H9 (cell line): ENCODE measurements at regions not wholly inside any gene's neighbourhood (a gene's known extent, or its start where the extent isn't known, plus 50 kb on each side); places are given as distances from the start of the nearest gene placed in this dataset.

Experiments
- DNase-seq: peaks from one replicate; pipeline ENCODE4 v3.0.0-alpha.2; 2017
- H2AFZ ChIP-seq: one replicate; pipeline ENCODE4 v1.6.1; 2013; ENCODE audit warnings: mild to moderate bottlenecking, low read length, control low read depth, moderate library complexity
- H2AK5ac ChIP-seq: 2 replicates; pipeline ENCODE4 v1.6.1; 2013; ENCODE audit warnings: low read length, control low read depth, mixed read lengths; ENCODE audit not compliant: insufficient read length
- H2BK120ac ChIP-seq: one replicate; pipeline ENCODE4 v1.6.1; 2013; ENCODE audit warnings: low read depth, mild to moderate bottlenecking, low read length, control low read depth, inconsistent platforms; ENCODE audit not compliant: poor library complexity, severe bottlenecking
- H2BK12ac ChIP-seq: 2 replicates; pipeline ENCODE4 v1.6.1; 2013; ENCODE audit warnings: low read length, control low read depth, mixed read lengths, low read depth; ENCODE audit not compliant: insufficient read length
- H2BK15ac ChIP-seq: 2 replicates; pipeline ENCODE4 v1.6.1; 2013; ENCODE audit warnings: low read depth, low read length, control low read depth
- H2BK20ac ChIP-seq: one replicate; pipeline ENCODE4 v1.6.1; 2013; ENCODE audit warnings: low read depth, mild to moderate bottlenecking, low read length, control low read depth, inconsistent platforms; ENCODE audit not compliant: poor library complexity, severe bottlenecking
- H2BK5ac ChIP-seq: 2 replicates; pipeline ENCODE4 v1.6.1; 2013; ENCODE audit warnings: low read length, control low read depth, mixed read lengths; ENCODE audit not compliant: insufficient read length
- H3K14ac ChIP-seq: 2 replicates; pipeline ENCODE4 v1.6.1; 2013; ENCODE audit warnings: low read length, control low read depth; ENCODE audit not compliant: insufficient read depth
- H3K18ac ChIP-seq: 2 replicates; pipeline ENCODE4 v1.6.1; 2013; ENCODE audit warnings: low read depth, mild to moderate bottlenecking, mixed read lengths, low read length, control low read depth; ENCODE audit not compliant: insufficient read length
- H3K23ac ChIP-seq: 2 replicates; pipeline ENCODE4 v1.6.1; 2013; ENCODE audit warnings: low read length, control low read depth, mixed read lengths, low read depth; ENCODE audit not compliant: insufficient read length
- H3K23me2 ChIP-seq: 2 replicates; pipeline ENCODE4 v1.6.1; 2013; ENCODE audit warnings: low read depth, mild to moderate bottlenecking, mixed read lengths, low read length, control low read depth; ENCODE audit not compliant: insufficient read length, poor library complexity, severe bottlenecking
- H3K27ac ChIP-seq: 2 replicates; pipeline ENCODE4 v1.5.1; 2013; ENCODE audit warnings: low read length, control low read depth, mixed read lengths, low read depth; ENCODE audit not compliant: insufficient read length
- H3K27me3 ChIP-seq: 2 replicates; pipeline ENCODE4 v1.6.1; 2013; ENCODE audit warnings: low read length, control low read depth, inconsistent platforms; ENCODE audit not compliant: insufficient read depth
- H3K4ac ChIP-seq: 2 replicates; pipeline ENCODE4 v1.6.1; 2013; ENCODE audit warnings: low read depth, mild to moderate bottlenecking, control low read depth, inconsistent platforms, low read length, moderate library complexity
- H3K4me1 ChIP-seq: 2 replicates; pipeline ENCODE4 v1.6.1; 2013; ENCODE audit warnings: low read length, control low read depth, inconsistent platforms; ENCODE audit not compliant: insufficient read depth
- H3K4me2 ChIP-seq: 2 replicates; pipeline ENCODE4 v1.6.1; 2013; ENCODE audit warnings: low read length, control low read depth, mixed read lengths; ENCODE audit not compliant: insufficient read length, insufficient read depth
- H3K56ac ChIP-seq: 2 replicates; pipeline ENCODE4 v1.6.1; 2013; ENCODE audit warnings: low read depth, mild to moderate bottlenecking, mixed read lengths, low read length, control low read depth; ENCODE audit not compliant: insufficient read length
- H3K79me1 ChIP-seq: 2 replicates; pipeline ENCODE4 v1.6.1; 2013; ENCODE audit warnings: low read depth, mild to moderate bottlenecking, moderate library complexity, low read length, control low read depth, inconsistent platforms; ENCODE audit not compliant: insufficient read depth, poor library complexity, severe bottlenecking
- H3K79me2 ChIP-seq: 2 replicates; pipeline ENCODE4 v1.6.1; 2013; ENCODE audit warnings: low read length, control low read depth, inconsistent platforms; ENCODE audit not compliant: insufficient read depth
- H3K9ac ChIP-seq: 2 replicates; pipeline ENCODE4 v1.6.1; 2013; ENCODE audit warnings: low read length, control low read depth, mixed read lengths; ENCODE audit not compliant: insufficient read length; ENCODE audit errors: extremely low read depth
- H3K9me3 ChIP-seq: one replicate; pipeline ENCODE4 v1.6.1; 2013; ENCODE audit warnings: low read depth, low read length, inconsistent platforms; ENCODE audit not compliant: control insufficient read depth
- H3T11ph ChIP-seq: one replicate; pipeline ENCODE4 v1.6.1; 2013; ENCODE audit warnings: mild to moderate bottlenecking, low read length, control low read depth, inconsistent platforms
- H4K20me1 ChIP-seq: one replicate; pipeline ENCODE4 v1.6.1; 2013; ENCODE audit not compliant: control insufficient read depth, insufficient read length, insufficient read depth
- H4K5ac ChIP-seq: 2 replicates; pipeline ENCODE4 v1.6.1; 2013; ENCODE audit warnings: low read depth, mild to moderate bottlenecking, mixed read lengths, low read length, control low read depth; ENCODE audit not compliant: insufficient read length
- H4K8ac ChIP-seq: replicated peaks from 2 replicates; pipeline ENCODE4 v1.6.1; 2013; ENCODE audit warnings: low read length, control low read depth, mixed read lengths, low read depth; ENCODE audit not compliant: insufficient read length
- H4K91ac ChIP-seq: 2 replicates; pipeline ENCODE4 v1.6.1; 2013; ENCODE audit warnings: low read depth, mild to moderate bottlenecking, moderate library complexity, mixed read lengths, low read length, control low read depth; ENCODE audit not compliant: insufficient read length
- H3K27ac Mint-ChIP-seq, 3 experiments: 2 replicates in 2 of 3; 3 replicates in 1 of 3; pipeline ENCODE4 v1.8.0; 2020 to 2021; ENCODE audit warnings: mixed read lengths in 3 of 3, mild to moderate bottlenecking in 1 of 3, moderate library complexity in 1 of 3
- H3K27me3 Mint-ChIP-seq: 2 replicates; pipeline ENCODE4 v1.8.0; 2021; ENCODE audit warnings: low read depth, mild to moderate bottlenecking, moderate library complexity, mixed read lengths
- H3K36me3 Mint-ChIP-seq, 3 experiments: 2 replicates in 2 of 3; 3 replicates in 1 of 3; pipeline ENCODE4 v1.8.0; 2020 to 2021; ENCODE audit warnings: low read depth in 3 of 3, mixed read lengths in 3 of 3; ENCODE audit not compliant: insufficient read depth in 1 of 3
- H3K4me1 Mint-ChIP-seq, 2 experiments: 2 replicates each; pipeline ENCODE4 v1.8.0; 2020; ENCODE audit warnings: mixed read lengths in 2 of 2
- H3K4me3 Mint-ChIP-seq, 2 experiments: 2 replicates in 1 of 2; 3 replicates in 1 of 2; pipeline ENCODE4 v1.8.0; 2020 to 2021; ENCODE audit warnings: mild to moderate bottlenecking in 2 of 2, mixed read lengths in 2 of 2, moderate library complexity in 1 of 2
- H3K9me3 Mint-ChIP-seq, 2 experiments: 2 replicates in 1 of 2; 3 replicates in 1 of 2; pipeline ENCODE4 v1.8.0; 2020; ENCODE audit warnings: mild to moderate bottlenecking in 2 of 2, mixed read lengths in 2 of 2, moderate library complexity in 1 of 2
- WGBS: extraction: QIAGEN DNeasy Blood & Tissue Kit; methylation state at CpG from one replicate; pipeline ENCODE4 v1.1.7; 2013; ENCODE audit warnings: missing lambda C conversion rate, low lambda C conversion rate, mixed read lengths; ENCODE audit not compliant: insufficient read length; ENCODE audit errors: extremely low coverage; 5-methylcytosine and 5-hydroxymethylcytosine counted together
- TF ChIP-seq, protein P1 (sequence below): fragments of 200-600 bp; sonication (generic); conservative IDR thresholded peaks from 3 replicates; pipeline ENCODE4 v1.8.0; 2021; ENCODE audit warnings: antibody characterized with exemption, mild to moderate bottlenecking

- no peak overlapping the region for H3K18ac ChIP-seq
- no peak overlapping the region for H2BK15ac ChIP-seq
- Mint-ChIP-seq H3K27ac (no peak overlapping the region), H3K9me3 (no peaks in the 10 kb centered on the region), H3K4me3 (no peak overlapping the region), H3K27me3 (no peaks in the 10 kb centered on the region), H3K36me3 (no peaks in the 10 kb centered on the region), H3K4me1 (peaks cover 3 to 5% of the 10 kb centered on the region in 2 experiments; a peak in 3 of 4 replicates)
- no peak overlapping the region for H3K9ac ChIP-seq
- H3K27ac ChIP-seq: no peak overlapping the region
- H2BK5ac ChIP-seq: no peak overlapping the region
- H3K56ac ChIP-seq: no peak overlapping the region
- no peaks in the 10 kb centered on the region for H3K4me1 ChIP-seq
- no peak overlapping the region for H3K4me2 ChIP-seq
- no peaks in the 10 kb centered on the region for H3K79me2 ChIP-seq
- H3K79me1 ChIP-seq: no peaks in the 10 kb centered on the region
- H4K8ac ChIP-seq: no peak overlapping the region
- H3K27me3 ChIP-seq: no peaks in the 10 kb centered on the region
- TF ChIP-seq, protein P1, sequence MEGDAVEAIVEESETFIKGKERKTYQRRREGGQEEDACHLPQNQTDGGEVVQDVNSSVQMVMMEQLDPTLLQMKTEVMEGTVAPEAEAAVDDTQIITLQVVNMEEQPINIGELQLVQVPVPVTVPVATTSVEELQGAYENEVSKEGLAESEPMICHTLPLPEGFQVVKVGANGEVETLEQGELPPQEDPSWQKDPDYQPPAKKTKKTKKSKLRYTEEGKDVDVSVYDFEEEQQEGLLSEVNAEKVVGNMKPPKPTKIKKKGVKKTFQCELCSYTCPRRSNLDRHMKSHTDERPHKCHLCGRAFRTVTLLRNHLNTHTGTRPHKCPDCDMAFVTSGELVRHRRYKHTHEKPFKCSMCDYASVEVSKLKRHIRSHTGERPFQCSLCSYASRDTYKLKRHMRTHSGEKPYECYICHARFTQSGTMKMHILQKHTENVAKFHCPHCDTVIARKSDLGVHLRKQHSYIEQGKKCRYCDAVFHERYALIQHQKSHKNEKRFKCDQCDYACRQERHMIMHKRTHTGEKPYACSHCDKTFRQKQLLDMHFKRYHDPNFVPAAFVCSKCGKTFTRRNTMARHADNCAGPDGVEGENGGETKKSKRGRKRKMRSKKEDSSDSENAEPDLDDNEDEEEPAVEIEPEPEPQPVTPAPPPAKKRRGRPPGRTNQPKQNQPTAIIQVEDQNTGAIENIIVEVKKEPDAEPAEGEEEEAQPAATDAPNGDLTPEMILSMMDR: no peak
- no peak overlapping the region for H3T11ph ChIP-seq
- H2BK120ac ChIP-seq: no peak overlapping the region
- H3K14ac ChIP-seq: no peak overlapping the region
- no peak overlapping the region for H3K23ac ChIP-seq
- no peaks in the 10 kb centered on the region for H3K9me3 ChIP-seq
- H4K91ac ChIP-seq: no peak overlapping the region
- WGBS: no CpG with 5 or more reads among the region's 2 CpGs
- H3K4ac ChIP-seq: no peak overlapping the region
- no peak overlapping the region for H2AK5ac ChIP-seq
- no peak overlapping the region for H2BK20ac ChIP-seq
- DNase-seq: no peak
- no peak overlapping the region for H2AFZ ChIP-seq
- no peaks in the 10 kb centered on the region for H3K23me2 ChIP-seq
- no peaks in the 10 kb centered on the region for H4K20me1 ChIP-seq
- H2BK12ac ChIP-seq: no peak overlapping the region
- H4K5ac ChIP-seq: no peak overlapping the region
Measured at GRCh38 chr5:96257904-96258303, 175.1 kb downstream of the PCSK1 start.
